PC-9 (cell line): ENCODE measurements at regions not wholly inside any gene's neighbourhood (a gene's known extent, or its start where the extent isn't known, plus 50 kb on each side); places are given as distances from the start of the nearest gene placed in this dataset.

ENCODE experiments used
- CTCF ChIP-seq: fragments of 200-600 bp; sonication (generic); conservative IDR thresholded peaks from 2 replicates; pipeline ENCODE4 v1.6.1; 2017; ENCODE audit warnings: mixed run types, antibody characterized with exemption, mild to moderate bottlenecking, moderate library complexity
- EZH2 ChIP-seq: fragments of 200-600 bp; sonication (generic); IDR thresholded peaks from 2 replicates; pipeline ENCODE4 v1.8.0; 2017; ENCODE audit warnings: antibody characterized with exemption, low read depth

GRCh38 chr7:37604078-37604477, 79.5 kb upstream of the GPR141 start:
- TF ChIP-seq EZH2, result no peak
- TF ChIP-seq CTCF, result no peak
